HG03159 (cell line): ENCODE measurements at regions not wholly inside any gene's neighbourhood (a gene's known extent, or its start where the extent isn't known, plus 50 kb on each side); places are given as distances from the start of the nearest gene placed in this dataset.

Experiments used
- ATAC-seq: cut with Tn5 transposase; IDR thresholded peaks from one replicate; pipeline ENCODE4 v1.9.1; 2021; ENCODE audit warnings: mild to moderate bottlenecking, moderate library complexity; ENCODE audit not compliant: unreplicated experiment

DNA sequence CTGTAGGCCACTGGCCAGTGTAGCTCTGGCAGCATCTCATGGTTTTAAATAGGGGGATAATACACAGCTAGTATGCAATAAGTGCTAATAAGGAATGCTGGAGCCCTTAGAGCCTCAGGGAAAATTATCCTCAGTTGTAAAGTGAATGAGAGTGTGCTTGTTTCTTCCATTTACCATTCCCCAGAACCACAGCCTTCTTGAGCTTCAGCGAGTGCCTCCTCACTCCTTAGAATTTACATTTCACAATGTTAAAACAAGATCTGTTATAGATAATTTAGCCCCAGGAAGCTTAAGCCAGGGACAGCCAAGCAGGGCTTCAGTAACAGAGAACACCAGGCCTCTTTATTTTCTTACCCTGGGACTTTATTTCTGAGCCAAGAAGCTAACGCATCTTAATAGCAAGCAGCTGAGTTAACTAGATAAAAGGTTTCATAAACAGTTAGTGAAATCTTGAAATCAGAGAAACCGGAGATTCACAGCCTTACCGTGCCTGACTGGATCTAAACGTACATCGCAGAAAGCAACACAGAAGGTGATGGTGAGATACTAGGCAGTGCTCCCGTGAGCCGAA lies 535.2 kb downstream of the TDRD15 start:
- no peak for ATAC-seq

DNA sequence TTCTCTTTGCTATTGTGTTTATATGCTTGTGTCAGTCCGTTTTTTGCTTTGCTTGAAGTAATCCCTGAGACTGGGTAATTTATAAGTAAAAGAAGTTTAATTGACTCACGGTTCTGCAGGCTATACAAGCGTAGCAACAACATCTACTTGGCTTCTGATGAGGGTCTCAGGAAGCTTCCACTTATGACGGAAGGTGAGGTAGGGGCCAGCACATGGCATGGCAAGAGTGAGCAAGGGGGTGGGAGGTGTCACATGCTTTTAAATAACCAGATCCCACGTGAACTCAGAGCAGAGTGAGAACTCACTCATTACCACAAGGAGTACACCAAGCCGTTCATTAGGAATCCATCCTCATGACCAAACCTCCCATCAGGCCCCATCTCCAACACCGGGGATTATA lies 540.3 kb downstream of the TDRD15 start:
- no peak for ATAC-seq

- ATAC-seq, result no peak
Measured at GRCh38 chr2:21667638-21668037, 543.9 kb downstream of the TDRD15 start.

GRCh38 chr2:21668078-21668710 lies 544.4 kb downstream of the TDRD15 start:
- ATAC-seq, result no peak

GRCh38 chr2:21676041-21676440 lies 552.3 kb downstream of the TDRD15 start:
- ATAC-seq, result no peak

DNA sequence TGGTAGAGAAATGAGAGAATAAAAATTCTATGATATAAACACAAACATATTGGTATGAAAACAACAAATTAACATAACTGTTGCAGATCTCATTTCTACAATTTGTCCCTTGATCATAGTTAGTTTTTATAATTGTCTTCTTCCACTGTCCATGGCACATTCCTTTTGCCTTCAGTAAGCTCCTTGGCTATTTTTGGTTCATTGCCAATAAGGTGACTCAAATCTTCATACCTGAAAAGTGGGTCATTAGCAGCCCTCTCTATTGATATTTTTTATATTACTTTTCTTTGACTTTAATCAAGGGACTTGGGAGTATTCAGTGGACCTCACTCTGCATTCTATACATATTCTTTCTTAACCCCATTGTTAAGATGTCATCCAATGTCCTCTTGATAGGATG lies 552.9 kb downstream of the TDRD15 start:
- no peak for ATAC-seq

- ATAC-seq, result no peak
Measured at GRCh38 chr2:21683838-21684237, 560.1 kb downstream of the TDRD15 start.

DNA sequence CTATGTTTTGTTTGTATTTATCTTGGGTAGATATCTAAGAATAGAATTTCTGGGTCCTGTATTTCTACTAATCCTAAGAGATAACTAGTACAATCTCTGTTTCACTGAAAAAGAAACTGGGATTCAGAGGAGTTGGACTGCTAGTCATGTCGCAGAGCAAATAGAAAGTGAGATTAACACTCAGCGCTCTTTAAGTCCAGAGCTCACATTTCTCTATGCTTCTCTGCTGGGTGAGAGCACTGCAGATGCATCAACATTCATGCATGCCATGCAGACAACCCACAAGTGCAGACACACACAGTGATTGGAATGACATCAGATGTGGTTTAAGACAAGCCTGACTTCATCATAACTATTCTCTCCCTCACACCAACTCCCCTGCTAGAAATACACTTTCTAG lies 563.8 kb downstream of the TDRD15 start:
- no peak for ATAC-seq

- ATAC-seq, result no peak
Measured at GRCh38 chr2:21690005-21690404, 566.2 kb downstream of the TDRD15 start.

- no peak for ATAC-seq
Measured at GRCh38 chr2:21693081-21693480, 569.3 kb downstream of the TDRD15 start.

DNA sequence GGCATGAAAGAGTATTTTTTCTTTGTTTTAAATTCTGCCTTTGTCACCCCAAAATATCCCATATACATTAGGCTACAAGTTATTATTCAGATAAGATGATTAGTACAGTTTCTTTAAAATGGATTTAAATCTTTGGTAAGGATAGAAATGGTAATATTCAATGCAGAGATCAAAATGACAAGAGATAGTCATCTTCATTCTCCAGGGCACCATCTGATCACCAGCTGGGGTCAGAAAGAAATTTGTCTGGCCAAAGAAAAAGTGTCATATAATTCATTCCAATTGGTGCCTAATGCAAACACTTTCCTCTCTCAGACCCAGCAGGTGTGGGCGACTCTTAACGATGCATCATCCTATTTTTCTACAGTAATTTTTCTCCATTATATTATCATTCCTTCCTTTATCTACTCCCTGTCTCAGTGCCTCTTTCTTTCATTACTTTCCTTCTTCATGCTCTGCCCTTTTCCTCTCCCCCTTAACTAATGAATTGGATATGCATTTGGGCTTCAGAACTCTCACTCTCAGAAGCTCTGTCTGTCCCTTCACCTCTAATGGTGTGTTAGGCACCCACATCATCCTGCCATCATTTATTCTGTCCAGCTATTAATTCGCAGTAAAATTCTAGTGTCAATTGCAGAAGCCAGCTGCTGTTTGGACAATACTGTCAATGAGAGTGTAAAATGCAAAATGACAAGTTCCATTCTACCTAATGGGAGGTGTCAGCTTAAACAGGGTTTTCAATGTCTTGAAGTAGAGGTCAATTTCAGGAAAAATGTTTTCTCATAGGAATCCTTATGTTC lies 570.5 kb downstream of the TDRD15 start:
- ATAC-seq, result no peak

GRCh38 chr2:21696900-21697299 lies 573.1 kb downstream of the TDRD15 start:
- no peak for ATAC-seq

DNA sequence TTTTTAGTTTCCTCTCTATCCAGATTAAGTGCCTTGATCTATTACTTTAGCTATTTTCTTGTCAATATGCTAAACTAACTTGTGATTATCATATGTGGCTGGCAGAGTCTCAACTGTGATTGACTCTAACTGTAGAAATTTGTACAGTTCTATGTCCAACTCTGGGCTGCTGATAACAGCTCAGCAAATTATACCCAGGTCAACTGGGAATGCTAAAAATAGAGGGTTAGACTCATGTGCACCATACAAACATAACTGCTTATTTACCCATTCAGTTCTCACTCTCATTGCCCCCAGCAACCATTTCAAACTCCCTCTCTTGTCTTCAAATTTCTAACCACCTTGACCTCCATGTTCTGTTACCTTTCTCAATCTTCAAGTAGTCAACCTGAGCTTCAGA lies 576.9 kb downstream of the TDRD15 start:
- no peak for ATAC-seq

DNA sequence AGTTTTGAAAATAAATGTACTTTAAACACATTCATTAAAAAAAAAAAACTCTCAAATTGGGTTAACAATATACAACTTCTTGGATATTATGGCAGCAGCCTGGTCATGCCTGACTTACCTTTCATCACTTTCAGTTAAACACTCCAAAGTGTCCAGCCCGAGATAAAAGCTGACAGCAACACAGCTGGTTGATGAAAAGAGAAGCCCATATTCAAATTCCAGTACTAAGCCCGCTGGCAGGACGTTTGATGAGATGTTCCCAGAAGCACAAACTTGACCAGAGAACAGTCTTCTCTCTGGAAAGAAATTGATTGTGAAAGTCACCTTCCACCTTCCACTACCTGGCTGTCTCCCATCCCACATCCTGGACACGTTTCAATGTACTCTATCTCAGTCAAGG lies 586.3 kb downstream of the TDRD15 start:
- no peak for ATAC-seq

GRCh38 chr2:21710496-21710895 lies 586.7 kb downstream of the TDRD15 start:
- no peak for ATAC-seq

DNA sequence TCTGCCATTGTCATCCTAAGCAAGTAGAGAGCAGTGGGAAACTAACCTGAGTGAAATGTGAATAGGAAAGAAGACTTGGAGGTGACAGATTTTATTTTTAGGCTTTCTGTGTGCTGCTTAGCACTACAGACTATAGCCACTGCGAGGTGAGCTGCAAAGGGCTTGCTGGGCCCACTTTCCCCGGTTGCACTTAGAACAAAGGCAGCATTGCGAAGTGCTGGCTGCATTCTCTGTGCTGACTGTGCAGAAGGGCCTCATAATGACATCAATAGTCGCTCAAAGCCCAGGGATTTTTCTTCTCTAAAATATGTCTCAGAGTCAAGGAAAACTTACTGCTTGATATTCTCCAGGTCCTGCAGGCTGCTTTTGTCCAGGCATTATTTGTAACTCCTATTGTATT lies 592.1 kb downstream of the TDRD15 start:
- ATAC-seq, result no peak

GRCh38 chr2:21727101-21727500 lies 603.3 kb downstream of the TDRD15 start:
- no peak for ATAC-seq

- no peak for ATAC-seq
Measured at GRCh38 chr2:21728133-21728532, 604.4 kb downstream of the TDRD15 start.

DNA sequence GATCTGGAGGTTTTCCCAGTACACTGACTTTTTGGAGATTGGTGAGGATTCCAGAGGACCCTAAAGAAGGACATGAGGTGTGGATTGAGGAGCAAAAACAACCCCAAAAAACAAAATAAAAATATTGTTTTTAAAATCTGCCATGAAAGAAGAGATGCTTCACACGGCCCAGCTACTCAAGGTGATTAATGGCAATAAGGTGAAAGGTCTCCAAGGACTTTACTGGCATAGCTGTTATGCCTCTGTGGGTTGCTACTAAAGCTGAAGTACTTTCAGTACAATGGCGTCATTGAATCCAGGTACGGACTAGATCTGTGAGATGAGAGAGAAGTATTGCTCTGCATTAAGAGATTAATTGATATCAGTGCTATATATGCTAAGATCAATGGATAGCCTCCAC lies 606.4 kb downstream of the TDRD15 start:
- ATAC-seq, result no peak

DNA sequence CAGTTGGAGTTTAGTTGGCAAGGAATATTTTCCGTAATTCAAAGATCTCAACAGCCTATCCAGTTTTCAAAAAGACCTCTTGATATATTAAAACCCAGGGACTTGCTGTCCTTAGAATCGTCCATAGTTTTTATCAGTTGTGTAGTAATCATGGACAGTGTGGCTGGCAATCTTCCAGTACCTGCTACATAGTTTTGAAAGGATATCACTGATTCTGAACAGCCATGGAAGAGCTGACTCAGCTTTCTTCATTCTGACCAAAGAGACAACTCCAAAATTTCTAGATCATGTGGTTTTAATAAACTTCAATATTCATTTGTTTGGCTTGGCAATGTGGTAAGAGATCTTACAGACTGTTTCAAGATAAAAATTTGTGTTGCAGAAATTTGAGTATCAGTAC lies 616.7 kb downstream of the TDRD15 start:
- no peak for ATAC-seq

DNA sequence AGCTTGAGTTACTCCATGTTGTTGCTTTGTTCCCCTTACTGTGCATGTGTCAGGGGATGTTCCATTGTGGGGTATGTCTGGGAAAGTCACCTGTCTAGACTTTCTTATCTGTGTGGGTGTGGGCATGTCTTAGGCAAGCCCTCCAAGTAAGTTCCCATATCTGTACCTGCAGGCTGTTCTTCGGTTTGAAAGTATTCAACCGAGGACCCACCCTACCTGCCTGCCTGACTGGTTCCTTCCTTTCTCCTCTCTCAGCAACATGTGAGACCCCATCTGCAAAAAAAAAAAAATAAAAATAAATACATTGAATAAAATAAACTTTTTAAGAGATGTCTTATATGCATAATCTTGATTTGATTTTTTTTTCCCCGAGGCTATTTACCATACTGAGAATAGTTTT lies 622.7 kb downstream of the TDRD15 start:
- no peak for ATAC-seq

DNA sequence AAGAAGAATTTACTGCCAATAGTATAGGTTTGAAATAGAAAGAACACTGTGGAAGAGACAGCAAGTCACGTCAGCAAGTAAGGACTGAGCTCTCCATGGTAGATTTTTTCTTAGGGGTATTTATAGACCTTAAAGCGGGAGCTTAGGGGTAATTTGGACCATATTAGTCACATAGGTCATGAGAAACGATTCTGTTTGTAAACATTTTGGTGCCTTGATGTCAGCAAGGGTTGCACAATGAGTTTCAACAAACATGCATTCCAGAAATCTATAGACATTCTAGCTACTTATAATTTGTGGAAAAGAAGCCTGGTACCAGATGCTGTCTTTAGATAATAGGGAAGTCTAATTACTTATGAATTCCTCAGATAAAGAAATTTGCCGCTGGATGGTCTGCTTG lies 624.7 kb downstream of the TDRD15 start:
- no peak for ATAC-seq
